Heart left ventricle (tissue), 13 donors: ENCODE measurements at regions not wholly inside any gene's neighbourhood (a gene's known extent, or its start where the extent isn't known, plus 50 kb on each side); places are given as distances from the start of the nearest gene placed in this dataset.

Experiments
- POLR2A ChIP-seq, 2 donors: fragments of 450-650 bp; IDR thresholded peaks; one replicate each; pipeline ENCODE4 v1.6.1; 2017; ENCODE audit warnings: antibody characterized with exemption in 2 of 2, mild to moderate bottlenecking in 2 of 2, moderate library complexity in 2 of 2
- TF ChIP-seq, protein P1 (sequence below), 12 donors: fragments of 200-600 bp; sonication (generic) in 4 of 12; IDR thresholded peaks; one replicate each; pipeline versions ENCODE4 v1.5.0 to v1.8.0; 2018 to 2022; ENCODE audit warnings: antibody characterized with exemption in 12 of 12, mild to moderate bottlenecking in 5 of 12
- donor health status: ischemic (EF 13 %, LVEDD 7.1; RV severe dilation, severe dysfunction).
- donor health status: DM: no; HTN: yes; CAD: no.
- donor health status: DM: no; HTN: no; CAD: no.
- donor health status: ischemic (EF 25% LVEDD 6.9; RV normal size, moderate dysfunction).
- donor health status: ischemic (EF 25% LVEDD 5.7; RV mildly dilated, moderate dysfunction).
- donor health status: ischemic (EF 35%, LVEDD 5.7; RV mildly dilated, moderate dysfunction).
- donor health status: nonischemic (EF 11% LVEDD 7.7; RV severe dilation, severe dysfunction).
- donor health status: DM: yes; HTN: yes; CAD: no.
- donor health status: PGD.
- donor health status: ischemic (EF 29% LVEDD 5.4; RV normal size, mild dysfunction).
- donor health status: nonischemic (EF 23%, LVEDD 6.1; RV moderate dilation, normal function).

- TF ChIP-seq, protein P1, sequence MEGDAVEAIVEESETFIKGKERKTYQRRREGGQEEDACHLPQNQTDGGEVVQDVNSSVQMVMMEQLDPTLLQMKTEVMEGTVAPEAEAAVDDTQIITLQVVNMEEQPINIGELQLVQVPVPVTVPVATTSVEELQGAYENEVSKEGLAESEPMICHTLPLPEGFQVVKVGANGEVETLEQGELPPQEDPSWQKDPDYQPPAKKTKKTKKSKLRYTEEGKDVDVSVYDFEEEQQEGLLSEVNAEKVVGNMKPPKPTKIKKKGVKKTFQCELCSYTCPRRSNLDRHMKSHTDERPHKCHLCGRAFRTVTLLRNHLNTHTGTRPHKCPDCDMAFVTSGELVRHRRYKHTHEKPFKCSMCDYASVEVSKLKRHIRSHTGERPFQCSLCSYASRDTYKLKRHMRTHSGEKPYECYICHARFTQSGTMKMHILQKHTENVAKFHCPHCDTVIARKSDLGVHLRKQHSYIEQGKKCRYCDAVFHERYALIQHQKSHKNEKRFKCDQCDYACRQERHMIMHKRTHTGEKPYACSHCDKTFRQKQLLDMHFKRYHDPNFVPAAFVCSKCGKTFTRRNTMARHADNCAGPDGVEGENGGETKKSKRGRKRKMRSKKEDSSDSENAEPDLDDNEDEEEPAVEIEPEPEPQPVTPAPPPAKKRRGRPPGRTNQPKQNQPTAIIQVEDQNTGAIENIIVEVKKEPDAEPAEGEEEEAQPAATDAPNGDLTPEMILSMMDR (IDR thresholded peaks at IDR 0.05): no peak
- TF ChIP-seq POLR2A (IDR thresholded peaks at IDR 0.05): no peak
These were observed 1775.8 kb upstream of the MIR17HG start for GRCh38 chr13:89571676-89572075.
